ENCODE measurements at regions not wholly inside any gene's neighbourhood (a gene's known extent, or its start where the extent isn't known, plus 50 kb on each side); places are given as distances from the start of the nearest gene placed in this dataset.

DNA sequence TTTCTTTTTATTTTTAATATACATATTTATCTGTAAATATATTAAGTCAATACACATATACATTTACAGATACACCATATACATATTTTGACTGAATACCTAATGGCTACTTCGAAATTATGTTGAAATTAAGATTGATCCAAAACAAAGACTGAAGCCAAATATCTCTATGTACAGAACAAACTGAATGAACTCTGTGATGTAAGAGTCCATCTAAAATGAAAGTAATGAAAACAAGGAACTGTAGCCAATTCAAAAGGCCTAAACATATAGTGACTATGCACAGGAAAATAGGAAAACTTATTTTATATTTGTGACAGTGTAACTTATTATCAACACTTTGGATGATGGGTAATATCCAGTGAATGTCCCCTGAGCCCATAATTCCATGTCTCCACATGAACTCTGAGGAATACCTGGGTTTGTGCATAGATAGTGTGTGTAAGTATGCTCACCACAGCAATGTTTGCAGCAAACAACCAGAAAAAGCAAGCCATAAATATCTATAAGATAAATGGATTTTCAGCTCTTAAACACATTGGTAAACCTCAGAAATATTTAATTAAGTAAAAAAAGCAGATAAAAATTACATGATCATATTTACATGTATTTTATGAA is 517.2 kb upstream of the CDH6 start:
- H3K27me3 ChIP-seq (ENCODE audit: control insufficient read depth, insufficient read depth, low read length), result no peaks in the 10 kb centered on the region
- peaks cover 5% of the 10 kb centered on the region for H3K9me3 ChIP-seq (ENCODE audit: control insufficient read depth, insufficient read depth, low read length)
- H3K9ac ChIP-seq (ENCODE audit: low read depth, low read length), result no peak overlapping the region
- peaks cover 3% of the 10 kb centered on the region for H3K36me3 ChIP-seq (ENCODE audit: control insufficient read depth, insufficient read depth, low read length)
- no peak overlapping the region for H3K4me3 ChIP-seq (ENCODE audit: low read depth, low read length)
- H3K4me1 ChIP-seq (ENCODE audit: control insufficient read depth, insufficient read depth, low read length), result no peaks in the 10 kb centered on the region

DNA sequence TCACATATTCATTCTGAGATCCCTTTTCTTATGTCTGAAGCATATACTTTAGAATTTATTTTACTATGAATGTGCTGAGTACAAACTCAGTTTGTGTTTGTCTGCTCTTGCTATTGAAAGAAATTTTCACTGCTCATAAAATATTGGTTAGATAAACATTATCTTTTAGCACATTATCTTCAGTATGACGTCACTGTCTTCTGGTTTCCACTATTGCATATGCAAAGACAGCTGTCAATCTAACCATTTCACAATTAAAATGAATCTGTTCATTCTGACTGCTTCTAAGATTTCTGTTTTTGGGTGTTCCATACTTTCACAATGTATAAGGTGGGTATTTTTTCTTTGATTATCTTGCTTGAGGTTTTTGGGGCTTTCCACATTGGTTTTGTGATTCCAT is 526.2 kb upstream of the CDH6 start:
- no peak overlapping the region for H3K9ac ChIP-seq (ENCODE audit: low read depth, low read length)
- no peaks in the 10 kb centered on the region for H3K9me3 ChIP-seq (ENCODE audit: control insufficient read depth, insufficient read depth, low read length)
- no peaks in the 10 kb centered on the region for H3K36me3 ChIP-seq (ENCODE audit: control insufficient read depth, insufficient read depth, low read length)
- H3K27me3 ChIP-seq (ENCODE audit: control insufficient read depth, insufficient read depth, low read length), result no peaks in the 10 kb centered on the region
- H3K4me3 ChIP-seq (ENCODE audit: low read depth, low read length), result no peak overlapping the region
- peaks cover 5% of the 10 kb centered on the region for H3K4me1 ChIP-seq (ENCODE audit: control insufficient read depth, insufficient read depth, low read length)

DNA sequence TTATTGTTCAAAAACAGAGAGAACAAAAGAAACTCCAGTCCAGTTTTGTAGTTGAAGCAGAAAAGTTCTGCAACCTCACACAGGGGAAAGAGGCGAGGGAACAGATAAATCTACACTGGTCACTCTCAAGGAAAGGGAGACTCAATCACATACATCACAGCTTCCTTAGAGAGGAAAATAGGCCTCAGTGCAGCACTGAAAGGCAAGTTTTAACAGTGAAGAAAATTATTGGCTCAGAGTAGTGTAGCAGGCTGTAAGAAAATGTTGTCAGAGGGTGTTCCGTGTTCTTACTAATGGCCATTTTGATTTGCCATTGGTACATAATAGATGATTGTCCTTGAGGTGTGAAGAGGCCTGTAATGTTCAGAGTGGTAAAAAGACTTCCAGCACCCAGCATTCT is 530.0 kb upstream of the CDH6 start:
- no peaks in the 10 kb centered on the region for H3K36me3 ChIP-seq (ENCODE audit: control insufficient read depth, insufficient read depth, low read length)
- H3K4me1 ChIP-seq (ENCODE audit: control insufficient read depth, insufficient read depth, low read length), result peaks cover 7% of the 10 kb centered on the region
- no peak overlapping the region for H3K4me3 ChIP-seq (ENCODE audit: low read depth, low read length)
- no peaks in the 10 kb centered on the region for H3K9me3 ChIP-seq (ENCODE audit: control insufficient read depth, insufficient read depth, low read length)
- H3K27me3 ChIP-seq (ENCODE audit: control insufficient read depth, insufficient read depth, low read length), result no peaks in the 10 kb centered on the region
- no peak overlapping the region for H3K9ac ChIP-seq (ENCODE audit: low read depth, low read length)

DNA sequence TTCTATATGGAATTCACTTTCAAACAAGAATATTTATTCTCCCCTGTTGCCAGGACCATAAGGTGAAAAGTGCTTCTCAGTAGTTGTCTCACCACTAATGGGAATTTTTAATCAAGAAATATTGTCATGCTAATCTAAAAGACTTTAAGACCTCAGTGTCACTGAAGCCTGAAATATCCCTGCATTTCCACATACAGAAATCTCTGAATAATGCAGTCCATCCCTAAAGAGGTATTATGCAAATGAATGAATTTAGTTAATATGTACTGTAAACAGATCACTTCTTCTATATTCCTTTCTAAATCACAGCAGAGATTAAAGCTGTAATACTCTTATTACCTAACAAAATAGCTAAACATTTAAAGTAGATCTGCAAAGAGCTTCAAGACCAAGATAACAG is 531.1 kb upstream of the CDH6 start:
- H3K9ac ChIP-seq (ENCODE audit: low read depth, low read length), result no peak overlapping the region
- H3K36me3 ChIP-seq (ENCODE audit: control insufficient read depth, insufficient read depth, low read length), result no peaks in the 10 kb centered on the region
- no peaks in the 10 kb centered on the region for H3K27me3 ChIP-seq (ENCODE audit: control insufficient read depth, insufficient read depth, low read length)
- peaks cover 7% of the 10 kb centered on the region for H3K4me1 ChIP-seq (ENCODE audit: control insufficient read depth, insufficient read depth, low read length)
- H3K4me3 ChIP-seq (ENCODE audit: low read depth, low read length), result no peak overlapping the region
- H3K9me3 ChIP-seq (ENCODE audit: control insufficient read depth, insufficient read depth, low read length), result no peaks in the 10 kb centered on the region

DNA sequence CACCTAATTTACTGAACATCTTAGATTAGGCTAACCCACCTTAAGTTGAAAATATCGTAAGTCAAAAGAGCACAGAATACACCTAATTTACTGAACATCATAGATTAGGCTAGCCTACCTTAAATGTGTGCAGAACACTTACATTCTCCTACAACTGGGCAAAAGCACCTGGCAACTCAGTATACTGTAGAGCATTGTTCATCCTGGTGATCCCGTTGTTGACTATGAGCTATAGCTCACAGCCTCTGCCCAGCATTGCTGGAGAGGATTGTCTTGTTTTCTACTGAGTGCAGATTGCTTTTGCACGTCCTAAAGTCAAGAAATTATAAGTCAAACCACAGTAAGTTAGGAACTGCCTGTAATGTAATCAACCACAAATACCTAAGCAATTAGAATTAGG is 531.8 kb upstream of the CDH6 start:
- H3K4me1 ChIP-seq (ENCODE audit: control insufficient read depth, insufficient read depth, low read length), result peaks cover 7% of the 10 kb centered on the region
- H3K4me3 ChIP-seq (ENCODE audit: low read depth, low read length), result no peak overlapping the region
- no peak overlapping the region for H3K9ac ChIP-seq (ENCODE audit: low read depth, low read length)
- H3K9me3 ChIP-seq (ENCODE audit: control insufficient read depth, insufficient read depth, low read length), result no peaks in the 10 kb centered on the region
- H3K36me3 ChIP-seq (ENCODE audit: control insufficient read depth, insufficient read depth, low read length), result no peaks in the 10 kb centered on the region
- H3K27me3 ChIP-seq (ENCODE audit: control insufficient read depth, insufficient read depth, low read length), result no peaks in the 10 kb centered on the region

DNA sequence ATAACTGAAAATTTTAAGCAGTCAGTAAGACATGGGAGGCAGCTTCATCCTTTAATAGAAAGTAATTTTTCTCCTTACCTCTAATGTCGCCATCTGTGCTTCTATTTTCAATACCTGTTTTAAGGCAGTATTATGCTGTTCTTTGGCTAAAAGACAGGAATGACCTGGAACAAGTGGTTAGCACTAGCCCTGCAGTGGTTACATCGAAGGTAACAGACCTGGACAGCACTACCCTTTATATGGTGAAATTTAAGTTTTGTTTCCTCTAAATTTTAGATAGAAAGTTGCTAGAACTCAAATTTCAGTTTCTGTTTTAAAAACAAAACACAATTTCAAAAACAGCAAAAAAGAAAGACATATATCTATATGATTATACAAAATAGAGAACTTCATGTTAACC is 534.1 kb upstream of the CDH6 start:
- Histone ChIP-seq H3K36me3 (ENCODE audit: control insufficient read depth, insufficient read depth, low read length) (no peaks in the 10 kb centered on the region), H3K4me1 (ENCODE audit: control insufficient read depth, insufficient read depth, low read length) (peaks cover 7% of the 10 kb centered on the region), H3K4me3 (ENCODE audit: low read depth, low read length) (no peak overlapping the region), H3K9ac (ENCODE audit: low read depth, low read length) (no peak overlapping the region), H3K27me3 (ENCODE audit: control insufficient read depth, insufficient read depth, low read length) (no peaks in the 10 kb centered on the region), H3K9me3 (ENCODE audit: control insufficient read depth, insufficient read depth, low read length) (no peaks in the 10 kb centered on the region)

DNA sequence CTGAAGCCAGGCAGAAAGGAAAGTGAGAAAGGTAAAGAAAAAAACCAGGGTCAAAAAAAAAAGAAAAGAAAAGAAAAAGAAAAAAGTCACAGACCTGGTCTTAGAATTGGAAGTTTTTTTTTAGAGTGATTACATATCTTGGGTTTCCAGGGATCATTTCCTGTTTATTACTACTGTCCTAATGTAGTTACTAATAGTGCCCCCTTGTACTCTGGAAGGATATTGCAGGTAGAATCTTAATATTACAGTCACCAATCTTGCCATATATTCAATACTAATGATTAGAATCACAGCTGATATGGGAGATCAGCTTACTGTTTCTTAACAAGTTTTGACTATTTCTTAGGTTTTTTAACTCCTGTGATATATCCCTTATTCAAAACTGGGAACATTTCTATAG is 543.2 kb upstream of the CDH6 start:
- Histone ChIP-seq H3K36me3 (ENCODE audit: control insufficient read depth, insufficient read depth, low read length) (no peaks in the 10 kb centered on the region), H3K4me1 (ENCODE audit: control insufficient read depth, insufficient read depth, low read length) (no peaks in the 10 kb centered on the region), H3K27me3 (ENCODE audit: control insufficient read depth, insufficient read depth, low read length) (no peaks in the 10 kb centered on the region), H3K4me3 (ENCODE audit: low read depth, low read length) (no peak overlapping the region), H3K9me3 (ENCODE audit: control insufficient read depth, insufficient read depth, low read length) (no peaks in the 10 kb centered on the region), H3K9ac (ENCODE audit: low read depth, low read length) (no peak overlapping the region)

DNA sequence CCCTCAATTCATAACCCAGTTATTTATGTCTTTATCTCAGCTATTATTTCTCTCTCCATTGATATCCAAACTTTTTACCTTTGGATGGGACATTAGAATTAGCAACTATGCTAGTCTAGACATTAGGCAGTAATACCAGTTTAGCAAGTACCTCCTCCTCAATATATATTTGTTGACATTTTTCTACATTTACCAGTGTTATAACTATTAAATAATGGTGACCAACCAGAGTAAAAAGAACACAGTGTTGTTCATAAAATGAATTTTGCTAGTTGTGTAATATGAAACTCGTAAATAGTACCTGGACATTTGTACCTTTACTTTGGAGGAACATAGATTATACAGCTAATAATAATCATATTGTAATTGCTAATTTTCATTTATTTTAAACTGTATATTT is 554.6 kb upstream of the CDH6 start:
- H3K4me1 ChIP-seq (ENCODE audit: control insufficient read depth, insufficient read depth, low read length), result no peaks in the 10 kb centered on the region
- H3K36me3 ChIP-seq (ENCODE audit: control insufficient read depth, insufficient read depth, low read length), result no peaks in the 10 kb centered on the region
- no peaks in the 10 kb centered on the region for H3K9me3 ChIP-seq (ENCODE audit: control insufficient read depth, insufficient read depth, low read length)
- H3K27me3 ChIP-seq (ENCODE audit: control insufficient read depth, insufficient read depth, low read length), result no peaks in the 10 kb centered on the region
- no peak overlapping the region for H3K4me3 ChIP-seq (ENCODE audit: low read depth, low read length)
- no peak overlapping the region for H3K9ac ChIP-seq (ENCODE audit: low read depth, low read length)

DNA sequence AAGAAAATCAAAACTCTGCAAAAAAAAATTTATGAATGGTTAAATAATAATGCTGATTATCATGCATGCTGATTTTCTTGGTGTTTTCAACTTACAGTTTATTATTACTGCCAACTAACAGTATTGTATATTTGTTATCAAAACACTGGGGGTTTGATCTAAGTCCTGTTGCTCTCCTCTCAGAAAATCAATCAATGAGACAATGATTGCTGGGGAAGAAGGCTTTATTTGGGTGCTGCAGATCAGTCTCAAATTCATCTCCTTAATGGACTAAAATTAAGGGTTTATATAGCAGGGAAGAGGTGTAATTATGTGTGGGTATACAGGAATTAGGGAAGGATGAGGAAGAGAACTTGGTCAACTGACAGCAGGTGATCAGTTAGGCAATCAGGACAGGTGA is 565.5 kb upstream of the CDH6 start:
- Histone ChIP-seq H3K36me3 (ENCODE audit: control insufficient read depth, insufficient read depth, low read length) (no peaks in the 10 kb centered on the region), H3K4me1 (ENCODE audit: control insufficient read depth, insufficient read depth, low read length) (no peaks in the 10 kb centered on the region), H3K27me3 (ENCODE audit: control insufficient read depth, insufficient read depth, low read length) (no peaks in the 10 kb centered on the region), H3K4me3 (ENCODE audit: low read depth, low read length) (no peak overlapping the region), H3K9me3 (ENCODE audit: control insufficient read depth, insufficient read depth, low read length) (no peaks in the 10 kb centered on the region), H3K9ac (ENCODE audit: low read depth, low read length) (no peak overlapping the region)

DNA sequence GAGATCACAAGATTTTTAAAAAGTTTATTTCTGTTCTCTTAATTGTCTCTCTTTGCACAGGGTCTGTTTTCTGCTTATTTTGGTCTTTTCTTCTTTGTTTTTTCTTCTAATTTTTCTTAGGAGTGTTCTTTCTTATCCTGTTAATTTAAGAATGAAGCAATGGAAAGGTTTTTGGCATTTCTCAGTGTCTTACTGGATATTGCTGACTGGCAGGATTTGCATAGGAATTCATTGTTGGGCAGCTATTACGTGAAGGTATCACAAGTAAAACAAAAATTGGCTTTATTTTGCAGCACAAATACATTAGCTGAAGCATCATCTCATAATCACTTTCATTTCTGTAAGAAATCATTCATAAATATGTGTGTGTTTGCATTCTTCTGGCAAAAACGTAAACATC is 566.9 kb upstream of the CDH6 start:
- no peak overlapping the region for H3K4me3 ChIP-seq (ENCODE audit: low read depth, low read length)
- H3K9me3 ChIP-seq (ENCODE audit: control insufficient read depth, insufficient read depth, low read length), result no peaks in the 10 kb centered on the region
- no peaks in the 10 kb centered on the region for H3K36me3 ChIP-seq (ENCODE audit: control insufficient read depth, insufficient read depth, low read length)
- H3K27me3 ChIP-seq (ENCODE audit: control insufficient read depth, insufficient read depth, low read length), result no peaks in the 10 kb centered on the region
- H3K4me1 ChIP-seq (ENCODE audit: control insufficient read depth, insufficient read depth, low read length), result no peaks in the 10 kb centered on the region
- no peak overlapping the region for H3K9ac ChIP-seq (ENCODE audit: low read depth, low read length)

DNA sequence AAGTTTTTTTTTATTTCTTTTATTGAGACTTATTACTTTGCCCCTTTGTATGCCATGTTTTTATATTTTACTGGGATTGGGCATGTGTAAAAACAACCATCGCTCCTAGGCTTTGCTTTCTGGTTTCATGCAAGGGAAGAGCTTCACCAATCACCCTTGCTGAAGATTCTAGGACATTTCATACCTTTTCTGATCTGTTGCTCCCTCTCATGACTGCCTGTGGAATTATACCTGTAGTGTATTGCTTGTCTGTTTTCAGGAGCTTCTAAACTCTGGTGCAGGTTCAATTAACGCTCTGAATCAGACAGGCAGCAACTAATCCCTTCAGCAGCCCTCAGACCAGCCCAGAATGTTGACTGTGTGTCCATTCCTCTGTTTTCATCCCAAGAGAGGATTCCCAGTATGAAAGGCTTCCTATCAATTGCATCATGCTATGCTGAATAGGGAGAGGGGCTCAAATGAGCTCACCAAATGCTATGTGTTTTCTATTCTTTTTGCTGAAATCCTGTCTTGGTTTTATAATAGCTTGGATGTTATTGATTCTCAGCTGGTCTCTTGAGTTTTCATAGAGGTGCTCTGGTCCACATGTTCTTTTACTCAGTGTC is 572.9 kb upstream of the CDH6 start:
- no peaks in the 10 kb centered on the region for H3K9me3 ChIP-seq (ENCODE audit: control insufficient read depth, insufficient read depth, low read length)
- H3K4me1 ChIP-seq (ENCODE audit: control insufficient read depth, insufficient read depth, low read length), result no peaks in the 10 kb centered on the region
- no peak overlapping the region for H3K4me3 ChIP-seq (ENCODE audit: low read depth, low read length)
- H3K9ac ChIP-seq (ENCODE audit: low read depth, low read length), result no peak overlapping the region
- H3K36me3 ChIP-seq (ENCODE audit: control insufficient read depth, insufficient read depth, low read length), result no peaks in the 10 kb centered on the region
- H3K27me3 ChIP-seq (ENCODE audit: control insufficient read depth, insufficient read depth, low read length), result no peaks in the 10 kb centered on the region

DNA sequence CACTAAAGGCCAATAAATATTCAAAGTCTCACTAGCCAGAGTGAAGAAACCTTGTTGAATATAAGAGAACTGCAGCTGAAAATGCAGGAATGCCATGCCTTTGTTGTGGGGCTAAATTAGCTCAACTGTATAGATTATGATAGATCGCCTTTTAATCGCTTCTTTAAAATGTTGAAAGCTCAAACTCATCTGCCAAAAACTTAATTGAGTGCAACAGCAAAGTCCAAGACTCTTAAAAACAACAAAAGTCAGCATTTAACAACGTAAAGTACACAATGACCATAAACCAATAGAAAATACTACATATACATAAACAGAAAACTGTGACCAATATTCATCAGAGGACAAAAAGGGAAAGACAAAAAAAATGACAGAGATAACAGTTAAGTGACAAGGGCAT is 585.0 kb upstream of the CDH6 start:
- H3K9ac ChIP-seq (ENCODE audit: low read depth, low read length), result no peak overlapping the region
- peaks cover 10% of the 10 kb centered on the region for H3K4me1 ChIP-seq (ENCODE audit: control insufficient read depth, insufficient read depth, low read length)
- no peak overlapping the region for H3K4me3 ChIP-seq (ENCODE audit: low read depth, low read length)
- peaks cover 13% of the 10 kb centered on the region for H3K27me3 ChIP-seq (ENCODE audit: control insufficient read depth, insufficient read depth, low read length)
- no peaks in the 10 kb centered on the region for H3K9me3 ChIP-seq (ENCODE audit: control insufficient read depth, insufficient read depth, low read length)
- H3K36me3 ChIP-seq (ENCODE audit: control insufficient read depth, insufficient read depth, low read length), result no peaks in the 10 kb centered on the region
